H9 (cell line): ENCODE measurements at regions not wholly inside any gene's neighbourhood (a gene's known extent, or its start where the extent isn't known, plus 50 kb on each side); places are given as distances from the start of the nearest gene placed in this dataset.

Experiments used
- DNase-seq: peaks from one replicate; pipeline ENCODE4 v3.0.0-alpha.2; 2017
- H2AFZ ChIP-seq: one replicate; pipeline ENCODE4 v1.6.1; 2013; ENCODE audit warnings: mild to moderate bottlenecking, low read length, control low read depth, moderate library complexity
- H2AK5ac ChIP-seq: 2 replicates; pipeline ENCODE4 v1.6.1; 2013; ENCODE audit warnings: low read length, control low read depth, mixed read lengths; ENCODE audit not compliant: insufficient read length
- H2BK120ac ChIP-seq: one replicate; pipeline ENCODE4 v1.6.1; 2013; ENCODE audit warnings: low read depth, mild to moderate bottlenecking, low read length, control low read depth, inconsistent platforms; ENCODE audit not compliant: poor library complexity, severe bottlenecking
- H2BK12ac ChIP-seq: 2 replicates; pipeline ENCODE4 v1.6.1; 2013; ENCODE audit warnings: low read length, control low read depth, mixed read lengths, low read depth; ENCODE audit not compliant: insufficient read length
- H2BK15ac ChIP-seq: 2 replicates; pipeline ENCODE4 v1.6.1; 2013; ENCODE audit warnings: low read depth, low read length, control low read depth
- H2BK20ac ChIP-seq: one replicate; pipeline ENCODE4 v1.6.1; 2013; ENCODE audit warnings: low read depth, mild to moderate bottlenecking, low read length, control low read depth, inconsistent platforms; ENCODE audit not compliant: poor library complexity, severe bottlenecking
- H2BK5ac ChIP-seq: 2 replicates; pipeline ENCODE4 v1.6.1; 2013; ENCODE audit warnings: low read length, control low read depth, mixed read lengths; ENCODE audit not compliant: insufficient read length
- H3K14ac ChIP-seq: 2 replicates; pipeline ENCODE4 v1.6.1; 2013; ENCODE audit warnings: low read length, control low read depth; ENCODE audit not compliant: insufficient read depth
- H3K18ac ChIP-seq: 2 replicates; pipeline ENCODE4 v1.6.1; 2013; ENCODE audit warnings: low read depth, mild to moderate bottlenecking, mixed read lengths, low read length, control low read depth; ENCODE audit not compliant: insufficient read length
- H3K23ac ChIP-seq: 2 replicates; pipeline ENCODE4 v1.6.1; 2013; ENCODE audit warnings: low read length, control low read depth, mixed read lengths, low read depth; ENCODE audit not compliant: insufficient read length
- H3K23me2 ChIP-seq: 2 replicates; pipeline ENCODE4 v1.6.1; 2013; ENCODE audit warnings: low read depth, mild to moderate bottlenecking, mixed read lengths, low read length, control low read depth; ENCODE audit not compliant: insufficient read length, poor library complexity, severe bottlenecking
- H3K27ac ChIP-seq: 2 replicates; pipeline ENCODE4 v1.5.1; 2013; ENCODE audit warnings: low read length, control low read depth, mixed read lengths, low read depth; ENCODE audit not compliant: insufficient read length
- H3K27me3 ChIP-seq: 2 replicates; pipeline ENCODE4 v1.6.1; 2013; ENCODE audit warnings: low read length, control low read depth, inconsistent platforms; ENCODE audit not compliant: insufficient read depth
- H3K4ac ChIP-seq: 2 replicates; pipeline ENCODE4 v1.6.1; 2013; ENCODE audit warnings: low read depth, mild to moderate bottlenecking, control low read depth, inconsistent platforms, low read length, moderate library complexity
- H3K4me1 ChIP-seq: 2 replicates; pipeline ENCODE4 v1.6.1; 2013; ENCODE audit warnings: low read length, control low read depth, inconsistent platforms; ENCODE audit not compliant: insufficient read depth
- H3K4me2 ChIP-seq: 2 replicates; pipeline ENCODE4 v1.6.1; 2013; ENCODE audit warnings: low read length, control low read depth, mixed read lengths; ENCODE audit not compliant: insufficient read length, insufficient read depth
- H3K56ac ChIP-seq: 2 replicates; pipeline ENCODE4 v1.6.1; 2013; ENCODE audit warnings: low read depth, mild to moderate bottlenecking, mixed read lengths, low read length, control low read depth; ENCODE audit not compliant: insufficient read length
- H3K79me1 ChIP-seq: 2 replicates; pipeline ENCODE4 v1.6.1; 2013; ENCODE audit warnings: low read depth, mild to moderate bottlenecking, moderate library complexity, low read length, control low read depth, inconsistent platforms; ENCODE audit not compliant: insufficient read depth, poor library complexity, severe bottlenecking
- H3K79me2 ChIP-seq: 2 replicates; pipeline ENCODE4 v1.6.1; 2013; ENCODE audit warnings: low read length, control low read depth, inconsistent platforms; ENCODE audit not compliant: insufficient read depth
- H3K9ac ChIP-seq: 2 replicates; pipeline ENCODE4 v1.6.1; 2013; ENCODE audit warnings: low read length, control low read depth, mixed read lengths; ENCODE audit not compliant: insufficient read length; ENCODE audit errors: extremely low read depth
- H3K9me3 ChIP-seq: one replicate; pipeline ENCODE4 v1.6.1; 2013; ENCODE audit warnings: low read depth, low read length, inconsistent platforms; ENCODE audit not compliant: control insufficient read depth
- H3T11ph ChIP-seq: one replicate; pipeline ENCODE4 v1.6.1; 2013; ENCODE audit warnings: mild to moderate bottlenecking, low read length, control low read depth, inconsistent platforms
- H4K20me1 ChIP-seq: one replicate; pipeline ENCODE4 v1.6.1; 2013; ENCODE audit not compliant: control insufficient read depth, insufficient read length, insufficient read depth
- H4K5ac ChIP-seq: 2 replicates; pipeline ENCODE4 v1.6.1; 2013; ENCODE audit warnings: low read depth, mild to moderate bottlenecking, mixed read lengths, low read length, control low read depth; ENCODE audit not compliant: insufficient read length
- H4K8ac ChIP-seq: replicated peaks from 2 replicates; pipeline ENCODE4 v1.6.1; 2013; ENCODE audit warnings: low read length, control low read depth, mixed read lengths, low read depth; ENCODE audit not compliant: insufficient read length
- H4K91ac ChIP-seq: 2 replicates; pipeline ENCODE4 v1.6.1; 2013; ENCODE audit warnings: low read depth, mild to moderate bottlenecking, moderate library complexity, mixed read lengths, low read length, control low read depth; ENCODE audit not compliant: insufficient read length
- H3K27ac Mint-ChIP-seq, 3 experiments: 2 replicates in 2 of 3; 3 replicates in 1 of 3; pipeline ENCODE4 v1.8.0; 2020 to 2021; ENCODE audit warnings: mixed read lengths in 3 of 3, mild to moderate bottlenecking in 1 of 3, moderate library complexity in 1 of 3
- H3K27me3 Mint-ChIP-seq: 2 replicates; pipeline ENCODE4 v1.8.0; 2021; ENCODE audit warnings: low read depth, mild to moderate bottlenecking, moderate library complexity, mixed read lengths
- H3K36me3 Mint-ChIP-seq, 3 experiments: 2 replicates in 2 of 3; 3 replicates in 1 of 3; pipeline ENCODE4 v1.8.0; 2020 to 2021; ENCODE audit warnings: low read depth in 3 of 3, mixed read lengths in 3 of 3; ENCODE audit not compliant: insufficient read depth in 1 of 3
- H3K4me1 Mint-ChIP-seq, 2 experiments: 2 replicates each; pipeline ENCODE4 v1.8.0; 2020; ENCODE audit warnings: mixed read lengths in 2 of 2
- H3K4me3 Mint-ChIP-seq, 2 experiments: 2 replicates in 1 of 2; 3 replicates in 1 of 2; pipeline ENCODE4 v1.8.0; 2020 to 2021; ENCODE audit warnings: mild to moderate bottlenecking in 2 of 2, mixed read lengths in 2 of 2, moderate library complexity in 1 of 2
- H3K9me3 Mint-ChIP-seq, 2 experiments: 2 replicates in 1 of 2; 3 replicates in 1 of 2; pipeline ENCODE4 v1.8.0; 2020; ENCODE audit warnings: mild to moderate bottlenecking in 2 of 2, mixed read lengths in 2 of 2, moderate library complexity in 1 of 2
- CTCF ChIP-seq: fragments of 200-600 bp; sonication (generic); conservative IDR thresholded peaks from 3 replicates; pipeline ENCODE4 v1.8.0; 2021; ENCODE audit warnings: antibody characterized with exemption, mild to moderate bottlenecking
- WGBS: extraction: QIAGEN DNeasy Blood & Tissue Kit; methylation state at CpG from one replicate; pipeline ENCODE4 v1.1.7; 2013; ENCODE audit warnings: missing lambda C conversion rate, low lambda C conversion rate, mixed read lengths; ENCODE audit not compliant: insufficient read length; ENCODE audit errors: extremely low coverage; 5-methylcytosine and 5-hydroxymethylcytosine counted together

- no peak overlapping the region for H2BK120ac ChIP-seq
- no peak overlapping the region for H3K56ac ChIP-seq
- no peak overlapping the region for H4K91ac ChIP-seq
- no peak overlapping the region for H2BK12ac ChIP-seq
- H3K27ac ChIP-seq, result no peak overlapping the region
- no peak overlapping the region for H3K4me3 Mint-ChIP-seq
- H3K9me3 ChIP-seq, result no peaks in the 10 kb centered on the region
- no peaks in the 10 kb centered on the region for H3K27me3 ChIP-seq
- no peaks in the 10 kb centered on the region for H3K79me2 ChIP-seq
- H4K20me1 ChIP-seq, result no peaks in the 10 kb centered on the region
- no peak overlapping the region for H4K8ac ChIP-seq
- H3K4me2 ChIP-seq, result no peak overlapping the region
- no peak overlapping the region for H3K27ac Mint-ChIP-seq
- H3K4ac ChIP-seq, result no peak overlapping the region
- no peak overlapping the region for H2AFZ ChIP-seq
- no peak overlapping the region for H3K9ac ChIP-seq
- H3K79me1 ChIP-seq, result no peaks in the 10 kb centered on the region
- H4K5ac ChIP-seq, result no peak overlapping the region
- no peak overlapping the region for H2AK5ac ChIP-seq
- no peak overlapping the region for H2BK5ac ChIP-seq
- H3T11ph ChIP-seq, result no peak overlapping the region
- whole genome bisulfite sequencing, result no CpG with 5 or more reads among the region's 8 CpGs
- no peaks in the 10 kb centered on the region; the same call in 1 of the 2 replicates for H3K27me3 Mint-ChIP-seq
- H2BK15ac ChIP-seq, result no peak overlapping the region
- H2BK20ac ChIP-seq, result no peak overlapping the region
- DNase-seq, result no peak
- no peaks in the 10 kb centered on the region for H3K23me2 ChIP-seq
- no peak overlapping the region for H3K14ac ChIP-seq
- no peak overlapping the region for H3K18ac ChIP-seq
- H3K9me3 Mint-ChIP-seq, result no peaks in the 10 kb centered on the region
- TF ChIP-seq CTCF, result no peak
- no peak overlapping the region for H3K23ac ChIP-seq
- H3K36me3 Mint-ChIP-seq, result no peaks in the 10 kb centered on the region
- H3K4me1 ChIP-seq, result no peaks in the 10 kb centered on the region; the same call in 1 of the 2 replicates
- peaks cover 7 to 9% of the 10 kb centered on the region in 2 experiments for H3K4me1 Mint-ChIP-seq
Observed at GRCh38 chr1:244200596-244200995, 149.5 kb downstream of the ZBTB18 start.
